H1 (cell line): ENCODE measurements at regions not wholly inside any gene's neighbourhood (a gene's known extent, or its start where the extent isn't known, plus 50 kb on each side); places are given as distances from the start of the nearest gene placed in this dataset.

Experiments
- CTCF ChIA-PET: fragments of 300-600 bp; sonication (Branson Sonifier 250); formaldehyde crosslinking; loops from one replicate; lab custom pipeline; 2021; ENCODE audit not compliant: partially characterized antibody; lab: Charles Lee
- POLR2A ChIA-PET: fragments of 300-600 bp; sonication (Branson Sonifier 250); formaldehyde crosslinking; loops from one replicate; lab custom pipeline; 2021; ENCODE audit warnings: inconsistent platforms; ENCODE audit not compliant: partially characterized antibody; lab: Charles Lee
- DNase-seq, 2 experiments: peaks; one replicate each; pipeline versions ENCODE4 v3.0.0 to v3.0.0-alpha.2; 2010 to 2022; ENCODE audit warnings: low spot score in 2 of 2, low read depth in 1 of 2, mixed read lengths in 1 of 2
- FAIRE-seq: peaks from 2 replicates; lab custom pipeline; 2011; peaks lifted over from hg19 to GRCh38; lab: Jason Lieb, UNC
- H2AFZ ChIP-seq: 2 replicates; pipeline ENCODE4 v1.8.1; 2012; ENCODE audit warnings: low read length, inconsistent platforms
- H2AK5ac ChIP-seq: 2 replicates; pipeline ENCODE4 v1.6.1; 2013; ENCODE audit warnings: low read depth, low read length
- H2BK120ac ChIP-seq: replicated peaks from 2 replicates; pipeline ENCODE3; 2013; ENCODE audit warnings: low read depth, low read length, inconsistent platforms
- H2BK12ac ChIP-seq: 2 replicates; pipeline ENCODE4 v1.6.1; 2013; ENCODE audit warnings: low read depth, low read length
- H2BK15ac ChIP-seq: 2 replicates; pipeline ENCODE4 v1.6.1; 2013; ENCODE audit warnings: low read length
- H2BK20ac ChIP-seq: 2 replicates; pipeline ENCODE4 v1.6.1; 2013; ENCODE audit warnings: low read length
- H2BK5ac ChIP-seq: 2 replicates; pipeline ENCODE4 v1.6.1; 2013; ENCODE audit warnings: low read depth, low read length
- H3K14ac ChIP-seq: 2 replicates; pipeline ENCODE4 v1.6.1; 2013; ENCODE audit warnings: inconsistent platforms; ENCODE audit not compliant: insufficient read length
- H3K18ac ChIP-seq: 2 replicates; pipeline ENCODE4 v1.6.1; 2013; ENCODE audit warnings: low read length; ENCODE audit errors: extremely low read depth
- H3K23ac ChIP-seq: 2 replicates; pipeline ENCODE4 v1.6.1; 2013; ENCODE audit warnings: inconsistent platforms; ENCODE audit not compliant: insufficient read length
- H3K23me2 ChIP-seq: 2 replicates; pipeline ENCODE4 v1.6.1; 2013; ENCODE audit warnings: low read depth, low read length
- H3K27ac ChIP-seq: 2 replicates; pipeline ENCODE4 v1.6.1; 2011; ENCODE audit warnings: low read depth, low read length, inconsistent platforms
- H3K27me3 ChIP-seq, 4 experiments: replicated peaks in 1 of 4; 1 replicate in 1 of 4; 2 replicates in 3 of 4; pipeline versions ENCODE4 v1.6.1 to v1.8.1; 2011 to 2013; ENCODE audit warnings: low read length in 3 of 4, mild to moderate bottlenecking in 3 of 4, inconsistent platforms in 2 of 4, mixed read lengths in 2 of 4, moderate library complexity in 1 of 4; ENCODE audit not compliant: control insufficient read depth in 3 of 4, insufficient read depth in 3 of 4; ENCODE audit errors: extremely low read depth in 1 of 4
- H3K36me3 ChIP-seq, 4 experiments: 2 replicates each; pipeline versions ENCODE4 v1.6.1 to v1.8.1; 2011 to 2013; ENCODE audit warnings: mild to moderate bottlenecking in 4 of 4, low read length in 3 of 4, moderate library complexity in 2 of 4, control low read depth in 1 of 4, inconsistent platforms in 1 of 4; ENCODE audit not compliant: insufficient read depth in 4 of 4, control insufficient read depth in 2 of 4
- H3K4ac ChIP-seq: replicated peaks from 2 replicates; pipeline ENCODE3; 2013; ENCODE audit warnings: low read length, low read depth, mixed read lengths, inconsistent platforms; ENCODE audit not compliant: insufficient read length
- H3K4me1 ChIP-seq, 4 experiments: replicated peaks in 1 of 4; 1 replicate in 1 of 4; 2 replicates in 3 of 4; pipeline versions ENCODE4 v1.6.1 to v1.8.1; 2011 to 2013; ENCODE audit warnings: low read length in 3 of 4, inconsistent platforms in 2 of 4, mixed read lengths in 1 of 4; ENCODE audit not compliant: insufficient read depth in 4 of 4, control insufficient read depth in 3 of 4
- H3K4me2 ChIP-seq, 2 experiments: 2 replicates each; pipeline versions ENCODE4 v1.6.1 to v1.8.1; 2011 to 2013; ENCODE audit warnings: low read depth in 2 of 2, low read length in 2 of 2, control low read depth in 1 of 2, inconsistent platforms in 1 of 2, mild to moderate bottlenecking in 1 of 2; ENCODE audit not compliant: insufficient read depth in 1 of 2
- H3K4me3 ChIP-seq, 4 experiments: fragments of 200-600, 300-600 bp in 1 of 4; sonication (generic), shearing (Covaris generic), sonication (Bioruptor Twin) in 1 of 4; 2 replicates each; pipeline versions ENCODE4 v1.5.1 to v1.8.1; 2011 to 2016; ENCODE audit warnings: low read length in 4 of 4, low read depth in 3 of 4, control low read depth in 2 of 4, inconsistent platforms in 2 of 4, mild to moderate bottlenecking in 2 of 4, mixed read lengths in 1 of 4, moderate library complexity in 1 of 4; ENCODE audit not compliant: insufficient read depth in 2 of 4; ENCODE audit errors: extremely low read depth in 1 of 4
- H3K56ac ChIP-seq: replicated peaks from 2 replicates; pipeline ENCODE3; 2013; ENCODE audit warnings: low read depth, mild to moderate bottlenecking, mixed read lengths, low read length, inconsistent platforms; ENCODE audit not compliant: insufficient read length
- H3K79me1 ChIP-seq: 2 replicates; pipeline ENCODE4 v1.6.1; 2013; ENCODE audit warnings: low read depth, low read length, control low read depth
- H3K79me2 ChIP-seq, 2 experiments: 2 replicates each; pipeline versions ENCODE4 v1.6.1 to v1.8.1; 2012 to 2013; ENCODE audit warnings: low read length in 2 of 2, mild to moderate bottlenecking in 2 of 2, inconsistent platforms in 1 of 2; ENCODE audit not compliant: insufficient read depth in 2 of 2, control insufficient read depth in 1 of 2
- H3K9ac ChIP-seq, 4 experiments: replicated peaks in 1 of 4; 1 replicate in 1 of 4; 2 replicates in 3 of 4; pipeline versions ENCODE4 v1.6.1 to v1.8.1; 2011 to 2013; ENCODE audit warnings: low read depth in 3 of 4, low read length in 3 of 4, control low read depth in 2 of 4, mild to moderate bottlenecking in 2 of 4, moderate library complexity in 2 of 4, inconsistent platforms in 1 of 4; ENCODE audit errors: extremely low read depth in 1 of 4
- H3K9me3 ChIP-seq, 2 experiments: 2 replicates each; pipeline versions ENCODE4 v1.6.1 to v1.8.1; 2012 to 2013; ENCODE audit warnings: mild to moderate bottlenecking in 2 of 2, moderate library complexity in 2 of 2, control low read depth in 1 of 2, inconsistent platforms in 1 of 2, low read depth in 1 of 2, low read length in 1 of 2, mixed read lengths in 1 of 2; ENCODE audit not compliant: insufficient read depth in 2 of 2
- H4K20me1 ChIP-seq, 2 experiments: replicated peaks in 1 of 2; 2 replicates each; pipeline versions ENCODE3 to v1.8.1; 2011 to 2013; ENCODE audit warnings: inconsistent platforms in 2 of 2, low read length in 2 of 2, mild to moderate bottlenecking in 1 of 2; ENCODE audit not compliant: insufficient read depth in 2 of 2, control insufficient read depth in 1 of 2
- H4K5ac ChIP-seq: 2 replicates; pipeline ENCODE4 v1.6.1; 2013; ENCODE audit warnings: low read length, low read depth, mixed read lengths, inconsistent platforms; ENCODE audit not compliant: insufficient read length
- H4K8ac ChIP-seq: 2 replicates; pipeline ENCODE4 v1.8.0; 2013; ENCODE audit warnings: mild to moderate bottlenecking, moderate library complexity, low read length, inconsistent platforms; ENCODE audit not compliant: insufficient read depth; ENCODE audit errors: extremely low read depth
- H4K91ac ChIP-seq: replicated peaks from 2 replicates; pipeline ENCODE3; 2013; ENCODE audit warnings: low read length, mixed read lengths, inconsistent platforms; ENCODE audit not compliant: insufficient read length
- BACH1 ChIP-seq: IDR thresholded peaks from 2 replicates; pipeline ENCODE4 v1.6.1; 2012; ENCODE audit warnings: low read length, improper control_type of control experiment
- EZH2 ChIP-seq: fragments of 200-600 bp; sonication (generic); IDR thresholded peaks from 2 replicates; pipeline ENCODE4 v1.7.1; 2012; ENCODE audit warnings: low read depth, mild to moderate bottlenecking, moderate library complexity, low read length, inconsistent platforms; ENCODE audit not compliant: severe bottlenecking
- SP4 ChIP-seq: IDR thresholded peaks from 2 replicates; pipeline ENCODE4 v1.6.1; 2012; ENCODE audit warnings: low read length, inconsistent platforms
- WGBS, 2 experiments: shearing (Covaris generic) in 1 of 2; methylation state at CpG; one replicate each; pipeline versions ENCODE4 v1.1.6 to v1.1.7; 2013 to 2015; ENCODE audit warnings: low lambda C conversion rate in 2 of 2, mixed read lengths in 2 of 2, inconsistent platforms in 1 of 2, low coverage in 1 of 2, missing lambda C conversion rate in 1 of 2; ENCODE audit not compliant: insufficient replicate concordance in 2 of 2, insufficient coverage in 1 of 2, insufficient read length in 1 of 2; ENCODE audit errors: extremely low coverage in 1 of 2, missing lambda C conversion rate in 1 of 2; 5-methylcytosine and 5-hydroxymethylcytosine counted together

DNA sequence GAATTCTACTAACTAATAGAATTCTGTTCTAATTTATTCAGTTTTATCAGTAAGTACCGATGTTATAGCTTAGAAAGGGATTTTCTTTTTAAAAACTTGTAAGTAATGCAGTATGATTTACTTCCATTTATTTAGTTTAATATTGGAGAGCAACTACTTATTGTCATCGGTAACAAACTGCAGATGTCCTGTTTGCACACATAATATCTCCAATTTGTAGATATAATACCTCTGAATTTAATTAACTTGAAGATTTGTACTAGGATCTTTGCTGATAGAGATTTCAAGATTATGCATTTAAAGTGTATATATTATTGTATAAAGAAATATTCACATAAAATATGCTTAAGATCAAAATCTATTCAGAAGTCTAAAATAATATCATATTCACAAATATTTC lies 356.7 kb downstream of the PCDH17 start:
- Histone ChIP-seq H3K4me3 (no peak overlapping the region), H3K4me1 (no peaks in the 10 kb centered on the region), H3K4ac (no peak overlapping the region), H3K9ac (no peak overlapping the region), H3K18ac (no peak overlapping the region), H3K27ac (no peak overlapping the region), H3K14ac (no peak overlapping the region), H4K5ac (no peak overlapping the region), H3K23ac (no peak overlapping the region), H4K8ac (no peak overlapping the region), H4K91ac (no peak overlapping the region), H3K56ac (no peak overlapping the region), H4K20me1 (no peaks in the 10 kb centered on the region), H3K79me1 (no peaks in the 10 kb centered on the region), H3K27me3 (no peaks in the 10 kb centered on the region), H2BK12ac (no peak overlapping the region), H2BK120ac (no peak overlapping the region), H3K4me2 (no peak overlapping the region), H2BK20ac (no peak overlapping the region), H2BK5ac (no peak overlapping the region), H3K23me2 (no peaks in the 10 kb centered on the region), H3K79me2 (no peaks in the 10 kb centered on the region), H2AK5ac (no peak overlapping the region), H3K9me3 (no peaks in the 10 kb centered on the region), H2BK15ac (no peak overlapping the region), H3K36me3 (no peaks in the 10 kb centered on the region), H2AFZ (no peak overlapping the region)
- ChIA-PET POLR2A (no interaction called here), CTCF (no interaction called here)
- FAIRE-seq = no peak
- TF ChIP-seq SP4 (no peak), EZH2 (no peak), BACH1 (no peak)
- DNase-seq = no peak
- 95% methylated on average over 2 of the region's 2 CpGs; no CpG with 5 or more reads in 1 of the 2 experiments for WGBS, 2 experiments
